Fibroblast of peridontal ligament (primary cell): ENCODE measurements at regions not wholly inside any gene's neighbourhood (a gene's known extent, or its start where the extent isn't known, plus 50 kb on each side); places are given as distances from the start of the nearest gene placed in this dataset.
A peak's percentile ranks its signal among the peaks of the same experiment; 100 is the strongest.
"Not testable (repeated sequence)": the region's sequence is repeated elsewhere in the genome, so short reads cannot be mapped to it uniquely, and the experiment has no call there.

ENCODE experiments used
- DNase-seq: peaks from one replicate; pipeline ENCODE4 v3.0.0-alpha.2; 2010; ENCODE audit errors: extremely low read depth

- DNase-seq: not testable (repeated sequence)
These were observed 253.9 kb upstream of the UBASH3B start for GRCh38 chr11:122401581-122401980.

DNA sequence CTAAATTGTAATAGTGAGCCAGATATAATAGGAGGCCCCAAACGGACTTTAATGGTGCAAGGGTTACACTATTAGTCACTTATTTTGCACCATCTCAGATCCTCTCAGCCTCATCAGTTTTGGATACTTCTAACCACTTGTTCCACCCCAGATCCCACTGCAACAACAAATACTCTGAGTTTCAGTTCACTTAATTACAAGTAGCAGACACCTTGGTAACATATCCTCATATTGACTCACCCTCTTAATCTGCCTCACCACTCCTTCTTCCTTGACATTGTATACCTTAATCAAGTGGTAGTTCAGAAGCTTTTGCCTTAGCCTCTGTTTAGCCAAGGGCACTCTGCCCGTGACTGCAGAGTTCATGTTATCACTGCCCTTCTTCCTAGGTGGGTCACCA lies 256.1 kb upstream of the UBASH3B start:
- DNase-seq: no peak

DNA sequence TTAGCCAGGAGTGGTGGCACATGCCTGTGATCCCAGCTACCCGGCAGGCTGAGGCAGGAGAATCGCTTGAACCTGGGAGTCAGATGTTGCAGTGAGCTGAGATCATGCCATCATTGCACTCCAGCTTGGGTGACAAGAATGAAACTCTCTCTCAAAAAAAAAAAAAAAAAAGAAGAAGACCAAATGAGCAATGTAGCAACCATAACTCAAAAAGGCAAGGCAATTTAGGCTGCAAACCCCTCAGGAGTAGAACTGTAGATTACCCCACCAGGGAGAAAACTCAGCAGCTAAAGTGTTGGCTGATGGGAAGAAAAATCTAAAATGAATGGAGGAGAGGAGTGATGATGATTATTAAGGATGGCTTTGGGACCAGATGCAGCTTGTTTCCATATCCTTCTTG lies 256.7 kb upstream of the UBASH3B start:
- DNase-seq: no peak

GRCh38 chr11:122398167-122398566 lies 257.4 kb upstream of the UBASH3B start:
- peak; percentile 35 for DNase-seq

DNA sequence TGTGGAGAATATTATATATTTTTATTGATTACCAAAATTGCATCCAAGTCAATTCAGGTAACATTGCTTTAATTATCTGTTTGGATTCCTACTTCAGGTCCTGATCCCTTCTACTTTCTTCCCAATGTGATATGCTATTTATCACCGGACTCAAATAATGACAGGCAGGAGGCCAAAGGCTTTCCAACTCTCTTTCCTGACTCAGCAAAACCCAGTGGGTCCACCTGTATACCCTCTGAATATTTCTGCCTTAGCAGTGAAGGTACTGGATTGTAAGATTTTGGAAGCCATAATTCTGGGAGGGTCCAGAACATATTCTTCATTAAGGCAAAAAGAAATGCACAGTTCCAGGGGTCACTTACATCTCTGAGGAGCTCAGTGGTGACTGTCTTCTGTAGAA lies 260.2 kb upstream of the UBASH3B start:
- DNase-seq: no peak

DNA sequence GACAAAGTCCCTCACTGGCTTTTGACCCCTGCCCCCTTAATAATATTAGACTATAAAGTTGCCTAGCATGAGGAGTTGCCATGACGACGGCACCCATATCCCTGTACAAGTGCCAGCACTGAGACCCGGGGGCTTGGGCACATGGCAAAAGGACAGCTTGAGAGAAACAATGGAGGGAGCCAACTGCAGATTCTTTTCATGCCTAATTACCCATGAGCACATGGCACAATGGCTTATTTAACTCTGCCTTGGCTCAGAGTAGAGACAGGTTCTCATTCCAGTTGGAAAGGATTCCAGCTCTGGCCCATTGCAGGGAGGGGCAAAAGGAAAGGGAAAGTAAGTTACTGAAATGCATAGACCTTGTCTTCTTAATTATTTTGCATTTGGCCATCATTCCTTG lies 261.2 kb upstream of the UBASH3B start:
- no peak for DNase-seq

DNA sequence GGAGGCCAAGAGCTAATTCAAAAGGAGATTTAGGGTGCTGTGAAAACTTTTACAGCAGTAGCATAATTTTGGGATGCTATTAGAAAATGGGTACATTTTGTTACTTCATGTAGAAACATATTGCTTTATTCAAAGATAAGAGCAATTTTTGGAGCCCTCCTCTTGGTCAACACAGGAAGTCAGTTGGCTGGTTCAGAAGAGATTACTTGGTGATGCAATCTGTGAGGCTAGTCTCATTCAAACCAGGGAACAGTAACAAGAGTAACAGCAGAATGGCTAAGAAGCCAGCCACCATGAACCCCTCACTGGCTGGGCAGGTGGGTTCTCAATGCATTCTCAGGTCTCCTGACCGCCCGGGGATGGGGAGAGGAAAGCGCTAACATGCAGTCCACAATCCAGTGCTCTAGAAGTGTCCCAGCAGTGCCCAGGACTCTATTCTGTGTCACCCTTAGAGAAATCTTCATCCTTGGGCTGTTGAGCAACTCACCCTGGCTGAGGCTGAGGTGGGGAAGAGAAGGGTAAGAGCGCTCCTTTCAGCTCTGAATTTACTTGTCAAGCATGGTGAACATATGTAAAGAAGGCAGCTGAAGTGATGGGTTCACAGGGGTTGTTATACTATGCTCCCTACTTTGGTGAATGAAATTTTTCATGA lies 262.2 kb upstream of the UBASH3B start:
- no peak for DNase-seq

GRCh38 chr11:122392508-122392907 lies 263.0 kb upstream of the UBASH3B start:
- no peak for DNase-seq

- no peak for DNase-seq
These were observed 264.5 kb upstream of the UBASH3B start for GRCh38 chr11:122391049-122391448.

- no peak for DNase-seq
These were observed 267.2 kb upstream of the BLID start for GRCh38 chr11:122383186-122383585.

DNA sequence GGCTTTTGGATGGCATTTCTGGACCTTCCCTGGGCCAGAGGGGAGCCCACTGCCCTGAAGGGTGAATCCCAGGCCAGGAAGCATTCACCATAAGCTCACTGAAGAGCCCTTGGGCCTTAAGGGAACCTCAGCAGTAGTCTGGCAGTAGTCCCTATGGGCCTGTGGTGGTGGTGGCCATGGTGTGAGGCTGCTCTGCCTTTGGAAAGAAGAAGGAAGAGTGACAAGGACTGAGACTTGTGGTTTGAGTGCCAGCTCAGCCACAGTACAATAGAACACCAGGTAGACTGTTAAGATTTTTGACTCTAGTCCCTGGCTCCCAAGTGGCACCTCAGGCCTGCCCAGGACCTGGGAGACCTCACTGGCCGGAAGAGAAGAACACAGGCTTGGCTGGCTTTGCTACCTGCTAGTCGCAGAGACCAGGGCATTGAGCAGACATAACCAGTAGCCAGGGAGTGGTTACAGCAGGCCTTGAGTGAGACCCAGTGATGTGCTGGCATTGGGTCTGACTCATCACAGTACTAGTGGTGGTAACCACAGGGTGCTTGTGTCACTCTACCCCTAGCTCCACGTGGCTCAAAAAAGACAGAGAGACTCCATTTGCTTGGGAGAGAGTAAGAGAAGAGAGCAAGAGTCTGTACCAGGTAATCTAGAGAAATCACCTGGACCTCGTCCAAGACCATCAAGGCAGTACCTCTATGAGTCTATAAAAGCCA lies 259.8 kb upstream of the BLID start:
- DNase-seq: peak; percentile 26

DNA sequence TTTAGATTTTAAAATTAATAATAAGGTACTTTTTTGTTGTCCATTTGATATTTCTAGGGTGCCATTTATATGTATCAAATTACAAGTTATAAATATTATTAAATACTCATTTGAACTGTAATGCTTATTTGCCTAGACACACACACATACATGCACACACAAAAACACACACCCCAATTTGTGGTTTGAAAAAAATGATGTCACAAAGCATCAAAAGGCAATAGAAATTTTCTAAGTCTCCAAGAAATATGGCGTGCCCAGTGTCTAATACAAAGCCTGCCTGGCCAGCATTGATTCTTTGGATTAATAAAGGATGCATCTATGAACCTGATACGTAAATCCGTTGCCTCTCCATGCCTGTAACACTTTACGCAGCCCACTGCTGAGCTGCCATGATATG lies 252.8 kb upstream of the BLID start:
- no peak for DNase-seq

GRCh38 chr11:122367809-122368231 lies 251.8 kb upstream of the BLID start:
- peak; percentile 22 for DNase-seq

DNA sequence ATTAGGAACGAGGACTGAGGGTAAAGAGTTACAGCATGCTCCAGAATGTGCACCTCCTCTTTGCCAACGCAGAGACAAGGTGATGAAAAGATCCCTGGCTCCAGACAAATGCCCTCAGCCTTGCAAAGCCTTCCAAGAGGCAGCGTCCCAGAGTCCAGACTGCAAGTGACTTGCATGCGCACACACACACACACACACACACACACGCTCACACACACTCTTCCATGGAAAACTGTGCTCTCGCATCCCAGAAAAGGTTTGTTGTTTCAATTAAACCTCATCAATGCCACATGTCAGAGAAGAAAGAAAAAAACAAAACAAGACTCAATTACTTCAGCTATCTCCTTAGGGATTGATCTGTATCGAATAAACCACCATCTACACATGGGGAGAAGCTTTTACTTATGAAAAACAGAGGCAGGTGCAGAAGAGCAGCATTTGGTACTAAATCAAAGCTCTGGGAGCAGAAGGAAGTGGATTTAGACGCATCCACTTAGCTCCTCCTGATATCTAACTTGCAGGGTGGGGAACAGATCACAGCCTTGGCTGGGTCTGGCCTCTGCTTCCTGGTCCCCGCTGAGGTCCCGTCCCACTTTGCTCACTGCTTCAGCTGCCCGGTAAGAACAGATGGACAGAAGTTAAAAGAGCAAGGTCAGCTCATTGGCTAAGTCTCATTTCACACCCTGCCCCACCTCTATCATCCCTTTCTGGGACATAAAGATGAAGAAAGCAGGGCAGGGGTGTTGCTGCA lies 249.8 kb upstream of the BLID start:
- no peak for DNase-seq

DNA sequence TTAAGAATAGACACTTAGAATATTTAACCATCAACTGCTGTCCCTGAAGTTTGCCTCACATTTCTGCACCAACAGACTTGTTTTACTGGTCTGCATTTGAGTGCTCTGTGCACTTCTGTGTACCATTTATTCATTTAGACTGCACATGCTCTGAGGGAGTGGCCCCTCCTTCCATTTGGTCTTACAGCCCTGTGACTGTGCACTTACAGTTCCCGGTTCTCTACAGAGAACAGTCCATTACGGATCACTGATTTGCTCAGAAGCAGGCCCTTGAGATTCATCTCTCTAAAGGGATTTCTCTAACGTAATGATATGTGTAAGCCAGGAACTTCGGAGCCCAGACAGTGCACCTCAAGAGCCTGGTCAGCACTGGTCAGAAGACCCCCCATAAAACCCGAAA lies 247.3 kb upstream of the BLID start:
- DNase-seq: no peak

DNA sequence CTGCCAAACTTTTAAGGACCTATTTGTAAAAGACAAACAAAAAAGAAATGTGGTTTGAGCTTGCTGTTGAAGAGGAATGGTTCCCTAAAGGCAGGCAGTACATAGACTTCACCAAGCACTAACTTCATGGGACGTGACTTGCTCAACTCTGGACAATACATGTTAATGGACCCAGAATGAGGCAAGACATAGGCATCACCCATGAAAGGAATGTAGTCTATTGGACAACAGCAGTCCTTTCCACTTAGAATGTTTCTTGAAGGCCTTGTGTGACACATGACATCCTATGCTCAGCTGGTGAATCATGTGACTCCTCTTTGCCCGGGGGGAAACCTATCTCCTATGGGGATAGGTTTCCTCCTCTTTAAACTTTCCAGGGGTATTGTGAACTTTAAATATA lies 246.4 kb upstream of the BLID start:
- no peak for DNase-seq

- no peak for DNase-seq
These were observed 244.9 kb upstream of the BLID start for GRCh38 chr11:122360875-122361274.

DNA sequence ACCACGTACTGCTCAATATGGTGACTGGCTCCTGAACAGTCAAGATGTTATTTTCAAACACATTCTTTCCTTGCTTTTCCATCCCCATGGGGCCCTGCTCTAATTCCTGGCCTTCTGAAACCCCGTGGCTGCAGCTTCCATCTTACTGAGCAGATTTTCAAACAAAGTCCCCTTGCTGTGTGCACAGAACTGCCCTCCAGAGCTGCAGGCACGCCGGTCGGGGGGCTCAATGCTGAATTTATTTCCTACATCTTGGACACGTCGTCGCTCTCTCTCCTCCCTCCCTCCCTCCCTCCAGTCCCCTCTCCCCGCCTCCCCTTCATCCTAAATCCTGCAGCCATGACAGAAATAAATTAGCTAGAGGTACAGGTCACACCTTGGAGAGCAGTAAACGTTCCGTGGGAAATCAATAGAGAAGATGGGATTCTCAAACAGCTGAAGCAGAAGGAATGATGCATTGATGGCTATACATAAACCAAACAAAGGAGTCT lies 243.1 kb upstream of the BLID start:
- DNase-seq: no peak

DNA sequence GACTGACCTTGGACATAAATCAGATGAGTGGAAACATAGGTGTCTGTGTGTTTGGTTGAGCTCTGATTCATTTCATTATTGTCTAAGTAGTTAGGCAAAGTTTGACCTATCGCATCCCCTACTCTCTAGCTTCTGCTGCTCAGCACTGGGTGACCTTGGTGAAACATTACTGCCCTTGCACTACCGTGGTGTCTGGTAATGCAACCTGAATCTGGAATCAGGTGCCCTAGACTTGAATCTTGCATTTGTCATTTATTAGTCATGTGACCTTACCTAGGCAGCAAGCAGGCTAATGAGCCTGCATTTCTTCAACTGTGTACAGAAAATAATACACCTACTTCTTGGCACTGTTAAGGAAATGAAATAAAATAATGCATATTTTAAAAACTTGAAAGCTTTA lies 242.3 kb upstream of the BLID start:
- DNase-seq: no peak

DNA sequence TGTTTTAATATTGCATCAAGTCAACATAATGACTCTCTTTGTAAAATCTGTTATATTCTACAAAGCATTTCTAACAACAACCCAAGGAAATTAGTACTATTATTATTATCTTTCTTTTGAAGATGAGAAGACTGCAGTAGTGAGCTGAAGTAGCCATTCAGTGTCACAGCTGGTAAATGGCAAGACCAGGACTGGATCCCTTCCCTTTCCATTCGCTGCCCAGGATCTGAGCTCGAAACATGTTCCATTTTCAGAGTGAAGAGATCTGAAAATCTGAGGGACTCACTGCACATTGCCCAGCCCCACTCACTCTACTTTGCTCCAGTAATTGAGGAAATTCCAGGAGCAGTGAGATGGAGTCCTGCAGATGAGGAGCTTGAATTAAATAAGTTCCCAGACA lies 240.0 kb upstream of the BLID start:
- no peak for DNase-seq

DNA sequence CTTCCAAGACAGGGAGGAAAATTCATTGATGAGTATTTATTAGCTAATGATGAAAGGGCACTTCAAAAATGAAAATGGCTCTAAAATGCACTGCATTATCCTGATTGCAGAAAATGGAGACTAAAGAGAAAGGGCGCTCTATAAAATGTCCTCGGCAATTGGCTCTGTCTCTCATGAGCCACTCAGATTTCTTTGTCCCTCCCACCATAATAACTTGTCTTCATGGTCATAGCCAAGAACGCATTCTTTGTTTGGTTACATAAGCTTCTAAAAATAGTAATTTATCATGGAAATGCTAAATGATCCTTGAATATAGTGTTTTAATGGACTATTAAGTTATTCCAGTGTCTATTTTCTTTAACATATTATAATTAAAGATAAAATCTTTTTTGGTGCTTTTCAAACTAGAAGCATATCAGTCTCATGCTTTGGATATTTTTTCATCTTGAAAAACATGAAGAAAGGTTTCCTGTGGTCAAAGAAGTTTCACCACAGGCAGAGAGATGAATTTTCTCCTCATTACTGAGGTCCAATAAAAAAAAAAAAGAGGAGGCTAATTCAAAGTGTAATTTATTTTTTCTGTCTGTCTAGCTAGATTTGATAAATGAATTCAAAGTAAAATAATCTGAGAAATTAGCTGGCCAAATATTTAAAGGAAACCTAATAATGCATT lies 238.1 kb upstream of the BLID start:
- DNase-seq: no peak

GRCh38 chr11:122353561-122353960 lies 237.5 kb upstream of the BLID start:
- no peak for DNase-seq
